GM18870 (cell line): ENCODE measurements at regions not wholly inside any gene's neighbourhood (a gene's known extent, or its start where the extent isn't known, plus 50 kb on each side); places are given as distances from the start of the nearest gene placed in this dataset.
"Not testable (repeated sequence)": the region's sequence is repeated elsewhere in the genome, so short reads cannot be mapped to it uniquely, and the experiment has no call there.

Source experiments
- ATAC-seq: cut with Tn5 transposase; IDR thresholded peaks from one replicate; pipeline ENCODE4 v1.9.1; 2021; ENCODE audit warnings: moderate library complexity; ENCODE audit not compliant: unreplicated experiment

DNA sequence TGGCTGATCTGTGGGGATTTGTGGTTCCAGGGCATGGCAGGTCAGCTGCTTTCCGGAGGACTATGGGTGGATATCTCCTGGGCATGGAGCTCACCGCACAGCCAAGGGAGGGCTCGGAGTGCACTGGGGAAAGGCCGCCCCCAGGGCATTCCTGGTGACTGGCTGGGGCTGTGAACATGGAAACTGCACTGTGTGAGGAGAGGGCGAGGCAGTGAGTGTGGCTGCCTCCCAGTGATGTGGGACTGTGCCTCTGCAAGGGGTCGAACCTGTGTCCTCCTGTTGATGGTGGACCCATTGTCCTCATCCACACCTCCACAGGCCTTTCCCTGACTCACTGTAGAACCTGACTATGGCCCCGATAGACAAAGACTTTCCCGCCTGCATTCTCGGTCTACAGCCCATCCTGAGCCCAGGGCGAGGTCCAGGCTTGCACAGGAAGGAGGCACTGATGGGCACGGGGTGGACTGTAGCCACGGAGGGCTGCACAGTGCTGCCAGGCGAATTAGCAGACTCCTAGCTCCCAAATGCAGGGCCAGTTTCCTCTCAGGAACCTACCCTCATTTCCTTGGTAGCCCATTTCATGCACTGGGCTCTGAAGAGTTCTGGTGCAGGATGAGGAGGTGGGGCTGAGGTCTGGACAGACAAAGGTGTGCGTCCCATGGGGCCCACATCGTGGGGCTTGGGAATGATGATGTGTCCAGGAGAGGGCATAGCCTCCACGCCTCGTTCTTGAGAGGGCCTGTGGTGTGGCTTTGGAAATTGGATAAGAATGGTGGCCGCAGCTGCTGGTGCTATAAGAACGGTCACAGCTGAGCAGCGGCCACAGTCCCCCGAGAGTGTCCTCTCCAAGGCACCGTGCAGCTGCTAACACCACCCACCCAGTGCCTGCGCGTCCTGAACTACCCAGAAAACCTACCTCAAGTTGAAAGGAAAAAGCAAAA is 415.1 kb downstream of the TMEM121 start:
- no peak for ATAC-seq

DNA sequence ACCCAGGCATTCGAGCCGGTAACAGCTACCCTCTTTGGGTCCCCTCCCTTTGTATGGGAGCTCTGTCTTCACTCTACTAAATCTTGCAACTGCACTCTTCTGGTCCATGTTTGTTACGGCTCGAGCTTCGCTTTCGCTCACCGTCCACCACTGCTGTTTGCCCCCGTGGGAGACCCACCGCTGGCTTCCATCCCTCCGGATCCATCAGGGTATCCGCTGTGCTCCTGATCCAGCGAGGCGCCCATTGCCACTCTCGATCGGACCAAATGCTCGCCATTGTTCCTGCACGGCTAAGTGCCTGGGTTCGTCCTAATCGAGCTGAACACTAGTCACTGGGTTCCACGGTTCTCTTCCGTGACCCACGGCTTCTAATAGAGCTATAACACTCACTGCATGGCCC is 416.3 kb downstream of the TMEM121 start:
- ATAC-seq = not testable (repeated sequence)

- no peak for ATAC-seq
Observed at GRCh38 chr14:105943973-105944602, 417.7 kb downstream of the TMEM121 start.

DNA sequence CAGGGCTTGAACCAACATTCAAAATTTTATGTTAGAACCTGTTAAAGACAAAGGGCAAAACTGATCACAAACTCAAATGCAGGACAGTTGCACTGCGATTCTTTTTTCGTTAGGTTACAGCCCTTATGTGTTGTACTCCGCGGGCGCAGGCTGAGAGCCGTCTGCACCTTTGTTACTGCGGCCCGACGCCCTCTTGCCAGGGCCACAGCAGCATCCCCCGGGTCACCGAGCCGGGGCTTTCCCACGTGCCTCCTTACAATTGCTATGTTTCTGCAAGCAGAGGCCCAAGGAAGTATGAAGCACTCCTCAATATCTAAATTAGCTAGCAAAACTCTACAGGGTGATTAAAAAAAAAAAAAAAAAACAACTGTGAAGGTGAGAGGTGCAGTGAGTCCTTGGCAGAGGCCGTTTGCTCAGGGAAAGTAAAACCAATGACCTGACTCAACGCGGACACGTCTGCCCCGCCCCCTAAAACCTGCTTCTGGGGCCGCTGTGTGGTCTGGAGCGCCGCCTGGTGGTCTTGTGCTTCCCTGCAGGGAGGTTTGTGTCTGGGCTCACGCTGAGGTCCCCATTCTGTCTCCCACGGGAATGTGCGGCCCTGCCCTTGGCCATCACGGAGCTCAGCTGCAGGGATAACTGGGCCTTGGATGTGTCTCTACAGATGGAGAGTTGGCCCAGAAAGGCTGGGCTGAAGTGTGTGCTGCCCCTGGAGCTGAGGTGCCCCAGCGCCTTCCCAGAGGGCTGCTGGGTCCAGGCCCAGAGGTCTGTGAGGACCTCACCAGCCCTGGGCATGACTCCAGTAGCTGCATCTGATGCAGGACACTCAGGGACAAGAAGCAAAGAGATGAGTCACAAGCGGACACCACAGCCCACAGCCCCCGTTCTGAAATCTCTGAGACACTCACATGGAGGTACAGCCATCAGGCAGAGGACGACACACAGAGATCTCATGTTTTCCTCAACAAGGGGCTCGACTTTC is 418.5 kb downstream of the TMEM121 start:
- no peak for ATAC-seq

DNA sequence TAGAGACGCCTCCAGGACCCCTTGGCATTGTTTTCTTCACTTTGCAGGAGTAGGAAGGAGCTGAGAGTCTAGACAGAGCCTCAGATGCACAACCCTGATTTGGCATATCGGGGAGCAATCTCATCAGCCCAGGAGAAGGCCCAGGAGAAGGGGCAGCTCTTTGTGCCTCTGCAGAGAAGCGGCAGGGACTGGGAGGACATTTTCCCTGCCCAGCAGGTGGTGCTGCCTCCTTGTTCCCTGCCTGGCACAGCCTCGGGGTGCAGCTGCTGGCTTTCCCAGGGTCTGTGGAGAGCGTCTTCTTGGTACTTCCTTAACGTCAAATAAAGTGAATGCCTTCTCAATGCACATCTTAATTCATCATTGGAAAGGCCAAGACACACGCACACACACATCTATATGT is 419.5 kb downstream of the TMEM121 start:
- ATAC-seq = no peak

DNA sequence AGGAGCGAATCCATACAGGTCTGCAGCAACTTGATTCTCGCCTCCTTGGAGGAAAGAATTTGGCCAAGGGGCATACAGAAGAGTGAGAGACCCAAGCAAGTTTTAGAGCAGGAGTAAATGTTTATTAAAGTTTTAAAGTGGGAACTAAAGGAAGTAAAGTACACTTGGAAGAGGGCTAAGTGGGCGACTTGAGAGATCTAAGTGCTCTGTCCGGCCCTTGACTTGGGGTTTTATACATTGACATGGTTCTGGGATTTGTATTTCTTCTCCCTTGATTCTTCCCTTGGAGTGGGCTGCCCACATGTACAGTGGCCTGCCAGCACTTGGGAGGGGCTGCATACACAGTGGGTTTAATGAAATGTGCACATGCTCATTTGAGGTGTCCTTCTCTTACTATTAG is 421.2 kb downstream of the TMEM121 start:
- ATAC-seq = no peak

DNA sequence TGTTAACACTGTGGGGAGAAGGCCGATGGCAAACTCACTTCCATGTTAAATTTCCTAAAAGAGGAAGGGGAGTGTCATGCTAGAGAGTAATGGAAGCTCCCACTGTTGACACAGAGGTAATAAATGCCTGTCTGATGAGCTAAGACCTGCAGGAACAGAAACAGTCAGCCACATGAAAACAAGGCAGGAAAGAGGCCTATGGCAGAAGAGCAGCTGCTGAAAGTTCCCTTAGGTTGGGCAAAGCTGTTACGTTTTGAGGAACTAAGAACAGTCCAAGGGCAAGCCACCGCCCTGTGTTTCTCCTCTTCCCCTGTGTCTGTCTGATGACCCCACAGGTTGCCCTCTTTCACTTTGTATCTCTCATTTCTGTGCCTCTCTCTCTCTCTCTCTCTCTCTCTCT is 422.6 kb downstream of the TMEM121 start:
- not testable (repeated sequence) for ATAC-seq

- not testable (repeated sequence) for ATAC-seq
Observed at GRCh38 chr14:105950364-105950892, 424.0 kb downstream of the TMEM121 start.

DNA sequence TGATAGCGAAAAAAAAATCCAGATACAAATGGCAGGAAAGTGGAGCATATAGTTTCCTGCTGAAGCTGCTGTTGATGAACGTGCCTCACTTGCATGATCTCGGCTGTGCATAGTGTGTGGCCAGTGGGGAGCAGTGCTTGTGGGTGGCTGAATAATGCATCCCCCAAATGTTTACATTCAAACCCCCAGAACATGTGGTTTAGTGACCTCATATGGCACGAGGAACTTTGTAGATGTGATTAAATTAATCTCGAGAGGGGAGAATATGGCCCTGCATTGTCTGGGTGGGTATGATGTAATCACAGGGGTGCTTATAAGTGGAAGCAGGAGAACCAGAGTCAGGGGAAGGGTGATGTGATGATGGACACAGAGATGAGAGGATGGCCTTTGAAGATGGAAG is 425.0 kb downstream of the TMEM121 start:
- ATAC-seq = no peak

DNA sequence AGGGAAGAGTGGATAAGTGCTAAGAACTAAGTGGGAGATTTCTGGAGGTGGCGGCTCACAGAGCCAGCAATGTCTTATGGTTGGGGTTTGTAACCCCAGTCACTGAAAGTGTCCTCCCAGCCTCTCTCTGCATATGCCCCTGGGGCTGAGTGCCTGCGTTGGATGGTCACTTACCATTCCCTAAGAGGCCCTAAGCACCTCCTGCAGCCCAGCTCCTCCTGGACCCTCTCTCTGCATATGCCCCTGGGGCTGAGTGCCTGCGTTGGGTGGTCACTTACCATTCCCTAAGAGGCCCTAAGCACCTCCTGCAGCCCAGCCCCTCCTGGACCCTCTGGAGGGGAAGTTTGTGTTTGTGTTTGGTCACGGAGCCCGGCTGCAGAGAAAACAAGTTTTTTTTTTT is 425.8 kb downstream of the TMEM121 start:
- ATAC-seq = no peak

DNA sequence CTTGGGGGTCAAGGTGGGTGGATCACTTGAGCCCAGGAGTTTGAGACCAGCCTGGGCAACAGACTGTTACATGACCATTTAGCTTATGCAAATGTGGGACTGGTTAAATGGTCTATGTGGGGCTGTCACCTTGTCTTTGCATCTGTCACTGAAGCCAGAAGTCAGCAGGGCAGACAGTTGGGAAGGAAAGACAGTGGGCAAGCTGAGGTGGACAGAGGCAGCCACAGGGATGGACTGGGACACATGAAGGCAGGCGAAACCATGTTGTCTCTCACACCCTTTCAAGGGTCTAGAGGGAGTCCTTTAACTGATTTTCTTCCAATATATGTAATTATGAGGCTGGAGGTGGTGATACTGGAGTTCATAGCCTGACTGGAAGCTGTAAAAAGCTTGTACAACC is 426.4 kb downstream of the TMEM121 start:
- ATAC-seq = no peak

DNA sequence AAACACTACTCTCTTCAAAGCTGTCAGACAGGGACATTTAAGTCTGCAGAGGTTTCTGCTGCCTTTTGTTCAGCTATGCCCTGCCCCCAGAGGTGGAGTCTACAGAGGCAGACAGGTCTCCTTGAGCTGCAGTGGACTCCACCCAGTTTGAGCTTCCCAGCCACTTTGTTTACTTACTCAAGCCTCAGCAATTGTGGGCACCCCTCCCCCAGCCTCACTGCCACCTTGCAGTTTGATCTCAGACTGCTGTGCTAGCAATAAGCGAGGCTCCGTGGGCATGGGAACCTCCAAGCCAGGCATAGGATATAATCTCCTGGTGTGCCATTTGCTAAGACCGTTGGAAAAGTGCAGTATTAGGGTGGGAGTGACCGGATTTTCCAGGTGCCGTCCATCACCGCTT is 435.2 kb downstream of the TMEM121 start:
- ATAC-seq = not testable (repeated sequence)

GRCh38 chr14:105962532-105962931 is 436.1 kb downstream of the TMEM121 start:
- ATAC-seq = no peak

GRCh38 chr14:105968291-105968690 is 441.9 kb downstream of the TMEM121 start:
- ATAC-seq = no peak

GRCh38 chr14:105969026-105969425 is 442.6 kb downstream of the TMEM121 start:
- not testable (repeated sequence) for ATAC-seq

GRCh38 chr14:105970821-105971220 is 444.4 kb downstream of the TMEM121 start:
- not testable (repeated sequence) for ATAC-seq

DNA sequence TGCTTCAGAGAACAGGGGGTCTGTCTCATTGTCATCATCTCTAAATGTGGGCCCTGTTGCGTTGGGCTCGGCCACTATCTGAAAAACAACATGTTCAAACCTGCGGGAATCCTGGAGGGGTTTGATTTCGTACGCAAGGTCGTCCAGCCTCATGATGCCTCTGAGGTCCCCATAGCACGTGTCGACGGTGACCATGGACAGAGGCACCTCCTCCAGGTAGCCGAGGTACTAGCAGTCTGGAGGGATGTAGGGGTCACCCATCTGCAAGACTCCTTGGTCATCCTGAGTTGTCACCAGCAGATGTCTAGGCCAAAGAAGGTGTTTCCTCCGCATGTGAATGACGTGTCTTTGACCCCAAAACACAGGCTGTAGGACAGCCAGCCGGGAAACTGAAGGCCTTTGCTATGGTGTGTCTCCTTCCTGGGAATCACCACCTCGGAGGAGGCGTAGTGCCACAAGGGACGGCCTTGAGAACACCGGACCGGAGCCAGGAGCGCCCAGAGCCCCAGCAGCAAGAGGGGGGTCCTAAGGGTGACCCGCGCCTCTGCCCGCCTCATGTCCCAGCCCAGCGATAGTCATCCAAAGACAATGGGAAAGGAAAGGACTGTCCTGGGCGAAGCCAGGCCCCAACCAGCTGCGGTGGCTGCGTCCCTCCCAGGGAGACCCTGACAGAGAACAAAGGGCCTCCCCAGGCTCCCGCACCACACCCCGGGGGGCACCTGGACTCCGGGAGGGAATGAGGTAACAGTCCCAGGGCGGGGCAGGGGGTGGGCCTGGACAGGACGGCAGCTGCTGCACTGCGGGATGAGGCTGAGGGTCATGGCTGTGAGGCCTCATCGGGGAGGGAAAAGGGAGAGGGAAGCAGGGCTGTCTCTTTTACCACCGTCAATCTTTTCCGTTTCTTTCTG is 445.5 kb downstream of the TMEM121 start:
- no peak for ATAC-seq

GRCh38 chr14:105974902-105975301 is 448.5 kb downstream of the TMEM121 start:
- ATAC-seq = no peak

- ATAC-seq = no peak
Observed at GRCh38 chr14:105978618-105979295, 452.4 kb downstream of the TMEM121 start.
